DND-41 (cell line): ENCODE measurements at regions not wholly inside any gene's neighbourhood (a gene's known extent, or its start where the extent isn't known, plus 50 kb on each side); places are given as distances from the start of the nearest gene placed in this dataset.

ENCODE experiments used
- CTCF ChIP-seq: IDR thresholded peaks from 2 replicates; pipeline ENCODE4 v1.5.1; 2012; ENCODE audit warnings: borderline replicate concordance, low read length, moderate library complexity, mild to moderate bottlenecking; ENCODE audit not compliant: poor library complexity, severe bottlenecking; ENCODE audit errors: extremely low read depth
- EZH2 ChIP-seq: IDR thresholded peaks from 3 replicates; pipeline ENCODE4 v1.6.1; 2012; ENCODE audit warnings: borderline replicate concordance, low read depth, mild to moderate bottlenecking, moderate library complexity, low read length, inconsistent platforms; ENCODE audit not compliant: severe bottlenecking

GRCh38 chr2:145144131-145144728, 624.3 kb upstream of the ZEB2 start:
- TF ChIP-seq CTCF (no peak), EZH2 (no peak)
